Upper lobe of left lung (tissue), 4 donors: ENCODE measurements at regions not wholly inside any gene's neighbourhood (a gene's known extent, or its start where the extent isn't known, plus 50 kb on each side); places are given as distances from the start of the nearest gene placed in this dataset.

Experiments
- POLR2A ChIP-seq, 4 donors: fragments of 450-650 bp; IDR thresholded peaks; one replicate each; pipeline ENCODE4 v1.5.1; 2016 to 2017; ENCODE audit warnings: antibody characterized with exemption in 4 of 4, mild to moderate bottlenecking in 2 of 4
- POLR2AphosphoS5 ChIP-seq, 2 donors: sonication (generic); formaldehyde crosslinking; IDR thresholded peaks; one replicate each; pipeline ENCODE4 v1.5.1; 2017; ENCODE audit warnings: antibody characterized with exemption in 2 of 2

DNA sequence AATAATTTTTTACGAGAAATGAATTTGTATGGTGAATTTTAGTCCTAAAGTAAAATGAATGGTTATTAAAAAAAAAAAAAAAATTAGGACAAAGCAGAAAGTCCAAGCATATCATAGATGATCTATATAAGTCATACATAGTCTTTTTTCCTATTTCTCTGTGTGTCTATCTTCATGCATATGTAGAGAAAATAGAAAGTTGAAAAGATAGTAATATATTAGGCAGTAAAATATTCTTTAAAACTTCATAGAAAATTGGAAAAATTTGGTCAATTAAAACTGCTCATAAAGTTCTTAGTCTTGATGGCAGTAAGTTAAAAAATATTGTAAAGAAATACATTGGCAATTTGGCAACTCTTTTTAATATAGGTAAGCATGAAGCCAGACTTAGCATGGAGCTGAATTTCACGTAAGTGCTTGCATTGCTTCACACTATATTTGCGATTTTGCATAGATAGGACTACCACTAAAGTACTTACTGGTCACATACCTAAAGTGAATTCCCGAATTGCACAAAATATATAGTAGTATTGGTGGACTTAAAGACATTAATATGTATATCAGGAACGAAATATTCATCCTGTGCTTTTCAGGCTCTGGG is 303.8 kb downstream of the IPO8 start:
- TF ChIP-seq POLR2AphosphoS5 (IDR thresholded peaks at IDR 0.05) (no peak), POLR2A (IDR thresholded peaks at IDR 0.05) (no peak)
